Kidney epithelial cell (primary cell): ENCODE measurements at regions not wholly inside any gene's neighbourhood (a gene's known extent, or its start where the extent isn't known, plus 50 kb on each side); places are given as distances from the start of the nearest gene placed in this dataset.

Source experiments
- DNase-seq: peaks from one replicate; pipeline ENCODE4 v3.0.0-alpha.2; 2010; ENCODE audit warnings: low read depth
- H3K27me3 ChIP-seq: 2 replicates; pipeline ENCODE4 v1.6.0; 2011; ENCODE audit warnings: low read length; ENCODE audit not compliant: control insufficient read depth, insufficient read depth
- H3K36me3 ChIP-seq: 2 replicates; pipeline ENCODE4 v1.5.1; 2011; ENCODE audit warnings: low read length; ENCODE audit not compliant: control insufficient read depth, insufficient read depth
- H3K4me3 ChIP-seq: 2 replicates; pipeline ENCODE4 v1.5.1; 2011; ENCODE audit warnings: low read depth, mild to moderate bottlenecking, control low read depth, low read length
- CTCF ChIP-seq: IDR thresholded peaks from 2 replicates; pipeline ENCODE4 v1.5.1; 2011; ENCODE audit warnings: mild to moderate bottlenecking, moderate library complexity, low read length, control low read depth, inconsistent platforms; ENCODE audit not compliant: insufficient read depth, poor library complexity, severe bottlenecking

DNA sequence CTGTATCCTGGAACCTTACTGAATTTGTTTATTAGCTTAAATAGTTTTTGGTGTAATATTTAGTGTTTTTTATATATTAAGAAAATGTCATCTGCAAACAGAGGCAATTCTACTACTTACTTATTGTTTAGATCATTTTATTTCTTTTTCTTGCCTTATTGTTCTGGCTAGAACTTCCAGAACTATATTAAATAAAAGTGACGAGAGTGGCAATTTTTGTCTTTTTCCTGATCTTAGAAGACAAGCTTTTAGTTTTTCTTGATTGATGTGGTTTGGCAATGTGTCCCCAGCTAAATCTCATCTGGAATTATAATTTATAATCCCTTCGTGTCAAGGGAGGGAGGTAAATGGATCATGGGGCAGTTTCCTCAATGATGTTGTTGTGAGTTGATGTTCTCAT is 857.8 kb downstream of the SLC6A15 start:
- no peak for DNase-seq
- H3K4me3 ChIP-seq: no peak overlapping the region
- no peaks in the 10 kb centered on the region for H3K36me3 ChIP-seq
- TF ChIP-seq CTCF: no peak
- no peaks in the 10 kb centered on the region for H3K27me3 ChIP-seq

DNA sequence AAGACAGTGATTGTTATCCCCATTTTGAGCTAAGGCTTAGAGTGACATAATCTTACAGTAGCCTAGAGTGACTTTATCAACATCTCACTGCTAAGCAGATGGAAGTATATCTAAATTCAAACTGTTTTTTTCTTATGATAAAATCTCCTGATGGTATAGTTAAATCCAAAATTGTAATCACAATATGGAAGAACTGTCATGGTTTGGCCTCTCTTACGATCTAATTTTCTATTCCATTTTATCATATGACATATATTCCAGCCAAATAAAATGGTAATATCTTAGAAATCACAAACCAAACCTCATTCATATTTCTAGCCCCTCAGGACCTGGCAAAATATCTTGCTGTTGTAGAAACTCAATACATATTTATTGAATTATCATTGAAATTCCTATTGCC is 864.7 kb downstream of the SLC6A15 start:
- no peak for TF ChIP-seq CTCF
- Histone ChIP-seq H3K27me3 (no peaks in the 10 kb centered on the region), H3K4me3 (no peak overlapping the region), H3K36me3 (no peaks in the 10 kb centered on the region)
- DNase-seq: no peak

DNA sequence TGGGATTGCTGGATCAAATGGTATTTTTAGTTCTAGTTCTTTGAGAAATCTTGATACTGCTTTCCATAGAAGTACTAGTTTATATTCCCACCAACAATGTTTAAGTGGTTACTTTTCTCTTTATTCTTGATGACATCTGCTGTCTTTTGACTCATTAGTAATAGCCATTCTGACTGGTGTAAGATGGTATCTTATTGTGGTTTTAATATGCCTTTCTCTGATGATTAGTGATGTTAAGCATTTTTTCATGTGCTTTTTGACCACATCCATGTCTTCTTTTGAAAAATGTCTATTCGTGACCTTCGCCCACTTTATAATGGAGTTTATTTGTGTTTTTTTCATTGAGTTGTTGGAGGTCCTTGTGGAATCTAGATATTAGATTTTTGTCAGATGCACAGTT is 865.7 kb downstream of the SLC6A15 start:
- no peak for DNase-seq
- H3K27me3 ChIP-seq: no peaks in the 10 kb centered on the region
- no peak for TF ChIP-seq CTCF

GRCh38 chr12:84043355-84043754 is 869.2 kb downstream of the SLC6A15 start:
- H3K36me3 ChIP-seq: no peaks in the 10 kb centered on the region
- DNase-seq: no peak
- no peak overlapping the region for H3K4me3 ChIP-seq
- TF ChIP-seq CTCF: no peak
- H3K27me3 ChIP-seq: no peaks in the 10 kb centered on the region

More for the DNA sequence above, 865.7 kb downstream of the SLC6A15 start:
- Histone ChIP-seq H3K36me3 (no peaks in the 10 kb centered on the region), H3K4me3 (no peak overlapping the region)

DNA sequence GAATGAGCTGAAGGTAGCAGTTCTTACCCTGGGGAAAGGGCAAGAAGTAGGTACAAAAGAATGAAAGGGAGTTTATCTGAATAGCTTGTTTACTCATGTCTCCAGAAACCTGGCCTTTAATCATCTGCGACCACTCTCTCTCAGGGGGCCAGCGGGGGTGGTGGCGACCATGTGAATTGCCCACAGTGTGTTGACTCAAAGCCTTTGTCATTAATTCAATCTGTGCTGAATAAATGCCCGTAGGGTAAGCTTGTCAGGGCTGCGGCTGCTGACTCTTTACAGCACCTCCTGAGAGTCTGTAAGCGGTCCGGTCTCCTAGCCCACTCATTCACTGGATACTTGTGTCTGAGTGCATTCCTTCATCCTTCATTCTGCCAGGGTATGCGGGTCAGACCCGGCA is 874.4 kb downstream of the SLC6A15 start:
- Histone ChIP-seq H3K36me3 (no peaks in the 10 kb centered on the region), H3K27me3 (no peaks in the 10 kb centered on the region), H3K4me3 (no peak overlapping the region)
- no peak for TF ChIP-seq CTCF
- DNase-seq: no peak

DNA sequence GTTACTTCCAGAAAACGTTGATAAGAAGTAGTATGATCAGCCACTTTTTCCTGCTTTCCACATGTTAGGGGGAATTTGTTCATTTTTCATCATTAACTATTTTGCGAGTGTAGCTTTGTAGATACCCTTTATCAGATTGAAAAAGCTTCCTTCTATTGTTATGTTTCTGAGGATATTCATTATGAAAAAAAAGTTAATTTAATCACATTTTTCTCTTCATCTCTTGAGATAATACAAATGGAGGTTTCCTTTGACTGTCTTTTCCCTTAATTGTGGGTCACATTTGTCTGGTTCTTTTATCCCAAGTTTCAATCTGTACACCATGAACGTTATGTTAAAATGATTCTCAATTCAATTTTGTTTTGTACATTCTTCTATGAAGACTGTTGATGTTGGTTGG is 875.7 kb downstream of the SLC6A15 start:
- H3K36me3 ChIP-seq: no peaks in the 10 kb centered on the region
- DNase-seq: no peak
- TF ChIP-seq CTCF: no peak
- H3K27me3 ChIP-seq: no peaks in the 10 kb centered on the region
- no peak overlapping the region for H3K4me3 ChIP-seq
